ENCODE measurements at regions not wholly inside any gene's neighbourhood (a gene's known extent, or its start where the extent isn't known, plus 50 kb on each side); places are given as distances from the start of the nearest gene placed in this dataset.

DNA sequence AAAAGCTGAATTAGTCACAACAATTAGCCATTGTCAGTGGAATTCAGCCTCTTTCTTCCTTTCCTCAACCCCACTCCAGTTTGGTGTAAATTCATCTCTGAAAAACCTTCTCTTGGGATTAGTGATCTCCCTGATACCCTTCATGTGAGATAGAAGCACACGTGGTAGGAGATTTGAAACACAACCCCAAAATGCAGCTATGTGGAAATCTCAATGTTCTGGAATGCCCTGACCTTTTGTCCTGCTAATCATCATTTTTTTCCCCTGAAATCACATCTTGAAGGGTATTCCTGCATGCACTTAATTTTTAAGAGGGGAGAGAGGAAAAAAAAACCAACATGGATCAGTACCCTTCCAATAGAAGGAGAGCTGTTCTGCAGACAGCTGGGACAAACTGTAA lies 612.6 kb downstream of the EBF1 start:
- no peak for TF ChIP-seq CTCF (conservative IDR thresholded peaks at IDR 0.05; ENCODE audit: low read length)
- TF ChIP-seq EZH2phosphoT487 (IDR thresholded peaks at IDR 0.05; ENCODE audit: borderline replicate concordance, low read depth, low read length) = no peak
- no peak overlapping the region for H3K4me2 ChIP-seq (ENCODE audit: low read length)
- no peaks in the 10 kb centered on the region for H3K79me2 ChIP-seq (ENCODE audit: insufficient read depth, low read depth, low read length)
- DNase-seq (ENCODE audit: low spot score) = no peak
- H3K9me2 ChIP-seq (ENCODE audit: insufficient read depth, low read length) = no peaks in the 10 kb centered on the region
- H3K4me3 ChIP-seq (ENCODE audit: low read depth, low read length, poor library complexity, severe bottlenecking) = no peak overlapping the region
- intact Hi-C loops (cut with micrococcal nuclease; ENCODE audit: unreplicated experiment) = no loop called here
- H2AFZ ChIP-seq (ENCODE audit: low read length) = 0 out of 2 replicates have a peak overlapping the region, but pooled peaks have one; percentile 20
- ChIA-PET POLR2A (interaction anchor here (1.3 to 3.3 kb wide), 3 partner anchors 9 to 25 kb away, joined by 4 to 20 read pairs (median 4); no protein-coding TSS in a partner anchor), CTCF (ENCODE audit: unreplicated experiment) (no interaction called here)
- no peaks in the 10 kb centered on the region for H3K36me3 ChIP-seq (ENCODE audit: insufficient read depth, low read length)
- H3K4me1 ChIP-seq (ENCODE audit: insufficient read depth, low read length, poor library complexity, severe bottlenecking) = peaks cover 9% of the 10 kb centered on the region
- H3K27ac ChIP-seq (ENCODE audit: low read depth, low read length, poor library complexity, severe bottlenecking) = no peak overlapping the region
- H4K20me1 ChIP-seq (ENCODE audit: insufficient read depth, low read length) = no peaks in the 10 kb centered on the region
- H3K9me3 ChIP-seq (ENCODE audit: low read length) = no peaks in the 10 kb centered on the region
- BruUV-seq (replicated peaks) = no TSS peak

DNA sequence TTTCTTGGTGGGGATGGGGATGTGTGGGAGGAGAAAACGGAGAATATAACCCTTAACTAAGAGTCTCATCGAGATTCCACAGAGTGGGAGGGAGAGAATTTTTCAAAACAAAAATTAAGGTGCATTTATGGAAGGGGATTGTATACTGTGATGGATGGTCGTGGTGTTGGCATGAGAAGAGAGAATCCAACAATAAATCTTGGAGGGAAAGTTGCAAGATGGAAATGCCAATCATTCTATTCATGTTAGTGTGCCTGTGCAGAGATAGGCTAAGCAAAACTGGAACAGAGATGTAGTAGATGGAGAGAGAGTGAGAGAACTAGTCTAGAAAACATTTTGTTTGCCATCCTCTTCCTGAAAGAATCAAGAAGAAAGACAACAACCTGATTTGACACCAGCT lies 613.1 kb downstream of the EBF1 start:
- POLR2A ChIA-PET = interaction anchor here (0.7 to 1.7 kb wide), 2 partner anchors 11 to 50 kb away, joined by 3 to 4 read pairs; no protein-coding TSS in a partner anchor
- CTCF ChIA-PET (ENCODE audit: unreplicated experiment) = no interaction called here

More for the DNA sequence above, 613.1 kb downstream of the EBF1 start:
- H2AFZ ChIP-seq (ENCODE audit: low read length) = 0 out of 2 replicates have a peak overlapping the region, but pooled peaks have one; percentile 20
- intact Hi-C loops (cut with micrococcal nuclease; ENCODE audit: unreplicated experiment) = no loop called here
- no peak for DNase-seq (ENCODE audit: low spot score)
- H3K4me3 ChIP-seq (ENCODE audit: low read depth, low read length, poor library complexity, severe bottlenecking) = no peak overlapping the region
- H3K36me3 ChIP-seq (ENCODE audit: insufficient read depth, low read length) = no peaks in the 10 kb centered on the region
- H3K27ac ChIP-seq (ENCODE audit: low read depth, low read length, poor library complexity, severe bottlenecking) = no peak overlapping the region
- H3K9me2 ChIP-seq (ENCODE audit: insufficient read depth, low read length) = no peaks in the 10 kb centered on the region
- no peak for TF ChIP-seq EZH2phosphoT487 (IDR thresholded peaks at IDR 0.05; ENCODE audit: borderline replicate concordance, low read depth, low read length)
- TF ChIP-seq CTCF (conservative IDR thresholded peaks at IDR 0.05; ENCODE audit: low read length) = no peak
- no peaks in the 10 kb centered on the region for H3K79me2 ChIP-seq (ENCODE audit: insufficient read depth, low read depth, low read length)
- H3K4me1 ChIP-seq (ENCODE audit: insufficient read depth, low read length, poor library complexity, severe bottlenecking) = peaks cover 9% of the 10 kb centered on the region
- no peaks in the 10 kb centered on the region for H3K9me3 ChIP-seq (ENCODE audit: low read length)
- BruUV-seq (replicated peaks) = no TSS peak
- H3K4me2 ChIP-seq (ENCODE audit: low read length) = no peak overlapping the region
- H4K20me1 ChIP-seq (ENCODE audit: insufficient read depth, low read length) = no peaks in the 10 kb centered on the region
